ENCODE measurements at regions not wholly inside any gene's neighbourhood (a gene's known extent, or its start where the extent isn't known, plus 50 kb on each side); places are given as distances from the start of the nearest gene placed in this dataset.

DNA sequence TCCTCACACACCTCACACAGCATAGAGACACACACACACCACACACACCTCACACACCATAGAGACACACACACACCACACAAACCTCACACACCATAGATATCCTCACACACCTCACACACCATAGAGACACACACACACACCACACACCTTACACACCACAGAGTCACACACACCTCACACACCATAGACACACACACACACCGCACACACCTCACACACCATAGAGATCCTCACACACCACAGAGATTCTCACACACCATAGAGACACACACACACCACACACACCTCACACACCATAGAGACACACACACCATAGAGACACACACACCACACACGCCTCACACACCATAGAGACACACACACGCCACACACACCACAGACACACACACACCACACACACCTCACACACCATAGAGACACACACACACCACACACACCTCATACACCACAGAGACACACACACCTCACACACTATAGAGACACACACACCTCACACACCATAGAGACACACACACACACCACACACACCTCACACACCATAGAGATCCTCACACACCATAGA lies 270.6 kb downstream of the CYRIA start:
- no peak overlapping the region for H3K27ac ChIP-seq
- no peaks in the 10 kb centered on the region for H3K9me3 ChIP-seq (replicated peaks in 1 of 3)
- no peaks in the 10 kb centered on the region for H3K36me3 ChIP-seq (replicated peaks in 1 of 2)
- WGBS, 4 donors: 54 to 63% (median 59%) methylated on average over 3 of the region's 3 CpGs
- H3K4me1 ChIP-seq (replicated peaks in 1 of 2): no peaks in the 10 kb centered on the region
- intact Hi-C loops (cut with DNase I): no loop called here
- TF ChIP-seq, protein P1, sequence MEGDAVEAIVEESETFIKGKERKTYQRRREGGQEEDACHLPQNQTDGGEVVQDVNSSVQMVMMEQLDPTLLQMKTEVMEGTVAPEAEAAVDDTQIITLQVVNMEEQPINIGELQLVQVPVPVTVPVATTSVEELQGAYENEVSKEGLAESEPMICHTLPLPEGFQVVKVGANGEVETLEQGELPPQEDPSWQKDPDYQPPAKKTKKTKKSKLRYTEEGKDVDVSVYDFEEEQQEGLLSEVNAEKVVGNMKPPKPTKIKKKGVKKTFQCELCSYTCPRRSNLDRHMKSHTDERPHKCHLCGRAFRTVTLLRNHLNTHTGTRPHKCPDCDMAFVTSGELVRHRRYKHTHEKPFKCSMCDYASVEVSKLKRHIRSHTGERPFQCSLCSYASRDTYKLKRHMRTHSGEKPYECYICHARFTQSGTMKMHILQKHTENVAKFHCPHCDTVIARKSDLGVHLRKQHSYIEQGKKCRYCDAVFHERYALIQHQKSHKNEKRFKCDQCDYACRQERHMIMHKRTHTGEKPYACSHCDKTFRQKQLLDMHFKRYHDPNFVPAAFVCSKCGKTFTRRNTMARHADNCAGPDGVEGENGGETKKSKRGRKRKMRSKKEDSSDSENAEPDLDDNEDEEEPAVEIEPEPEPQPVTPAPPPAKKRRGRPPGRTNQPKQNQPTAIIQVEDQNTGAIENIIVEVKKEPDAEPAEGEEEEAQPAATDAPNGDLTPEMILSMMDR (IDR thresholded peaks at IDR 0.05): no peak
- TF ChIP-seq POLR2A (IDR thresholded peaks at IDR 0.05): no peak
- H3K27me3 ChIP-seq: no peaks in the 10 kb centered on the region
- DNase-seq: no peak
- no peak overlapping the region for H3K4me3 ChIP-seq

DNA sequence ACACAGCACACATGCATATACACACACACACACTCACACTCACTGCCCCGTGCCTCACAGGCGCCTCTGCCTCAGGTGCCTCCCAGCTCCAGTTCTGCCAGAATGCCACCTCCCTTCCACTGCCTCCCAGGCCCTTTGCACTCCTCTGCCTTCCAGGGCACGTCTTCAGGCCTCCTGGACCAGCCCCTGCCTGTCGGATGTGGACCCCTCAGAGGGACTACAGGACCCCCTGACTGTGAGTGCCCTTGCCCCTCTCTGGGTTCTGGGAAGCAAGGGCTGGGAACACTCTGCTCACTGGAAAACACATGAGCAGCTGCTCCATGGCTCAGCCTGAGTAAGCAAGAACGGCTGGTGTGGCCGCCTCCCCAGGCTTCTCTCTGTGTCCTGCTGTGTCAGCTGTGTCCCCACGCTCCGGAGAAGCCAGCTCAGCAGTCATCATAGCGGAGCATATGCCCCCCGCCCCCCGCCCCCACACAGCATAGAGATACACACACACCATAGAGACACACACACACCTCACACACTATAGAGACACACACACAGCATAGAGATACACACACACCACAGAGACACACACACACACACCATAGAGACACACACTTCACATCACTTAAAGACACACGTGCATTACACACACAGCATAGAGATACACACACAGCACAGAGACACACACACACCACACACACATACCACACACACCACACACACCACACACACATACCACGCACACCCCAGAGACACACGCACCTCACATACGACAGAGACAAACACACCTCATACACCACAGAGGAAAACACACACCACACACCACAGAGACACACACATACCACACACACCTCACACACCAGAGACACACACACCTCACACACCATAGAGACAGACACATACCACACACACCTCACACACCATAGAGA lies 271.3 kb downstream of the CYRIA start:
- no peaks in the 10 kb centered on the region for H3K27me3 ChIP-seq
- WGBS, 4 donors: 66 to 82% (median 70%) methylated on average over 6 to 15 of the region's 15 CpGs
- H3K36me3 ChIP-seq (replicated peaks in 1 of 2): no peaks in the 10 kb centered on the region
- H3K4me3 ChIP-seq: no peak overlapping the region
- intact Hi-C loops (cut with DNase I): no loop called here
- H3K9me3 ChIP-seq (replicated peaks in 1 of 3): no peaks in the 10 kb centered on the region
- DNase-seq: no peak
- TF ChIP-seq, protein P1 (IDR thresholded peaks at IDR 0.05): no peak
- TF ChIP-seq POLR2A (IDR thresholded peaks at IDR 0.05): no peak
- H3K4me1 ChIP-seq (replicated peaks in 1 of 2): no peaks in the 10 kb centered on the region
- H3K27ac ChIP-seq: no peak overlapping the region

DNA sequence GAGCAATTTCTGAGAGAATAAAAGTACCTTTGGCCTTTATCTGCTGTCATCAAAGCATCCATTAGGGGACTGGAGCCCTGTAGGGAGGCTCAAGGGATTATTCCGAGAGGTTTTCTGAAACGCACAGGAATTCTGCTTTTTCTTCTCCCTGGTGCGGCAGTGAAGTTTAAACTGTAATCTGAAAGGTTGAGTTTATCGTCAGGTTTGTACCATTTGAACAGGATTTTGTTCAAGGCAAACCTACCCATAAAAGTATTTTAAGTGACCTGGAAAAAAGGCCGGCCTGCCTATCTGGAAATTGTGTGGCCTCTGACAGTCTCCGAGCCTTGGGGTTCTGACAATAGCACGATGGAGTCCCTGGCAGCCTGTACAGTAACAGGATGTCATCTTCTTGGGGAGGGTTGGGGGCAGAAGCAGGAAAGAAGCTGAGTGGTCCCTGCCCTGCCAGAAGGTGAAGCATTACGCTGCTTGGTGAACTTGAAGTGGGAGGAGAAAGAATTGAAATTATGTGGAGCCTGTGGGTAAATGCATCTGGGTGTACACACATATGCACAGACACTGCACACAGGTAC lies 272.0 kb downstream of the CYRIA start:
- intact Hi-C loops (cut with DNase I): no loop called here
- no peak for TF ChIP-seq POLR2A (IDR thresholded peaks at IDR 0.05)
- TF ChIP-seq, protein P1 (IDR thresholded peaks at IDR 0.05): no peak
- no peaks in the 10 kb centered on the region for H3K4me1 ChIP-seq (replicated peaks in 1 of 2)
- 57 to 63% (median 61%) methylated on average over 8 of the region's 8 CpGs for WGBS, 4 donors
- no peak overlapping the region for H3K4me3 ChIP-seq
- DNase-seq: no peak
- H3K27me3 ChIP-seq: no peaks in the 10 kb centered on the region
- no peaks in the 10 kb centered on the region for H3K36me3 ChIP-seq (replicated peaks in 1 of 2)
- H3K9me3 ChIP-seq (replicated peaks in 1 of 3): no peaks in the 10 kb centered on the region
- H3K27ac ChIP-seq: no peak overlapping the region

DNA sequence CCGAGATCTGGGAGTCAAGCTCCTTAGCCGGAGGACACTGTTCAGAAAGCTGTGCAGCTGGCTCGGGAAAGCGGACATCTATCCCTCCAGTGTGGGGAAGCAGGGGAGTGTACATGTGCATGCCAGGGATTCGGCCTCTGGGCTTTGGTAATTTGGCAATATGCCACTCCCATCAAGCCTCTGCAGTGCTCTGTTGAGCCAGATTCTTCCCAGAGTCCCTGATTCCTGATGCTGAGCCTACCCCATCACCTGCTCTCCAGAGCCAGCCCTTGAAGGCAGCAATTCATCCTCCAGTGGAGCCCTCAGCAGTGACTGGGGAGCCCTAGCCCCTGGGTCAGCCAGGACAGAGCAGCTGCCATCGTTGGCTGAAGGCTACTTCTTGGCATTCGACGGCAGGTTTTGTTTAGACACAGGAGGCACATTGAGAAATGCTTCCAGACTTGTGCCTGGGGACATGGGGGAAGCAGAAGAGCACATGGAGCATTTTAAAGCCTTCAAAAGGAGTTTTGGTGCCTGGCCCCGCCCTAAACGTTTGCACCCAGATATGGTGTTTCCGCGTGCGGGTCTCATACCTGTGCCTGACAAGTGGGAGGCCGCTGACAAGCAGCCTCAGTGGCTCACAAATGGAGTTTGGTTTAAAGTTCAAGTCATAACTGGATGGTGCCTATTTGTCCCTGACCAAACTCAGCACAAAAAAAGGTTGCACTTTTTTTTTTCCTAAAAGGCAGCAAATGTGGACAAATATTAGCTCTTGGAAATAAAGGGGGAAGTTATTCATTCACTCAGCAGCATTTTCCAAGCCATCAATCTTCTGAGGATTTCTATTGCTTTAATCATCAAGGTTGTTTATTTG lies 272.8 kb downstream of the CYRIA start:
- no peaks in the 10 kb centered on the region for H3K36me3 ChIP-seq (replicated peaks in 1 of 2)
- no peaks in the 10 kb centered on the region for H3K9me3 ChIP-seq (replicated peaks in 1 of 3)
- no peaks in the 10 kb centered on the region for H3K27me3 ChIP-seq
- no peak overlapping the region for H3K4me3 ChIP-seq
- H3K27ac ChIP-seq: no peak overlapping the region
- intact Hi-C loops (cut with DNase I): no loop called here
- TF ChIP-seq, protein P1 (IDR thresholded peaks at IDR 0.05): no peak
- no peak for TF ChIP-seq POLR2A (IDR thresholded peaks at IDR 0.05)
- WGBS, 4 donors: 59 to 71% (median 62%) methylated on average over 13 to 14 of the region's 14 CpGs
- no peak for DNase-seq
- no peaks in the 10 kb centered on the region for H3K4me1 ChIP-seq (replicated peaks in 1 of 2)
